ENCODE measurements at regions not wholly inside any gene's neighbourhood (a gene's known extent, or its start where the extent isn't known, plus 50 kb on each side); places are given as distances from the start of the nearest gene placed in this dataset.
"Not testable (repeated sequence)": the region's sequence is repeated elsewhere in the genome, so short reads cannot be mapped to it uniquely, and the experiment has no call there.

GRCh38 chr5:56688402-56688801 lies 126.9 kb upstream of the MAP3K1 start:
- DNase-seq, result no peak

GRCh38 chr5:56686337-56687195 lies 128.8 kb upstream of the MAP3K1 start:
- no peak for DNase-seq

- DNase-seq, result no peak
Measured at GRCh38 chr5:56685503-56686217, 129.7 kb upstream of the MAP3K1 start.

GRCh38 chr5:56684159-56684558 lies 131.2 kb upstream of the MAP3K1 start:
- DNase-seq, result no peak

GRCh38 chr5:56683733-56684132 lies 131.6 kb upstream of the MAP3K1 start:
- DNase-seq, result no peak

- no peak for DNase-seq
Measured at GRCh38 chr5:56683281-56683680, 132.1 kb upstream of the MAP3K1 start.

- DNase-seq, result no peak
Measured at GRCh38 chr5:56681346-56681745, 134.0 kb upstream of the MAP3K1 start.

- no peak for DNase-seq
Measured at GRCh38 chr5:56680731-56681130, 134.6 kb upstream of the MAP3K1 start.

GRCh38 chr5:56677690-56678305 lies 137.6 kb upstream of the MAP3K1 start:
- no peak for DNase-seq

GRCh38 chr5:56676091-56676768 lies 139.1 kb upstream of the MAP3K1 start:
- no peak for DNase-seq

GRCh38 chr5:56674441-56674840 lies 140.9 kb upstream of the MAP3K1 start:
- no peak for DNase-seq

- peak in 1 of 56 donors; percentile 4 for DNase-seq
Measured at GRCh38 chr5:56673171-56673570, 142.2 kb upstream of the MAP3K1 start.

GRCh38 chr5:56671571-56671970 lies 143.8 kb upstream of the MAP3K1 start:
- no peak for DNase-seq

- DNase-seq, result no peak
Measured at GRCh38 chr5:56670916-56671315, 144.4 kb upstream of the MAP3K1 start.

- DNase-seq, result peak in 10 of 56 donors; percentile 3 to 38 (median 10)
Measured at GRCh38 chr5:56669534-56670483, 145.5 kb upstream of the MAP3K1 start.

GRCh38 chr5:56668996-56669395 lies 146.4 kb upstream of the MAP3K1 start:
- DNase-seq, result no peak

GRCh38 chr5:56667692-56668091 lies 147.7 kb upstream of the MAP3K1 start:
- DNase-seq, result no peak

GRCh38 chr5:56666901-56667300 lies 148.4 kb upstream of the MAP3K1 start:
- no peak for DNase-seq

- DNase-seq, result not testable (repeated sequence)
Measured at GRCh38 chr5:56665117-56665516, 150.2 kb upstream of the MAP3K1 start.

GRCh38 chr5:56664025-56664424 lies 151.3 kb upstream of the MAP3K1 start:
- no peak for DNase-seq
